Ovary (tissue), 3 donors: ENCODE measurements at regions not wholly inside any gene's neighbourhood (a gene's known extent, or its start where the extent isn't known, plus 50 kb on each side); places are given as distances from the start of the nearest gene placed in this dataset.

Source experiments
- CTCF ChIP-seq, 3 donors: fragments of 450-650 bp in 2 of 3; fragments of 200-600 bp in 1 of 3; IDR thresholded peaks; one replicate each; pipeline versions ENCODE4 v1.5.1 to v1.8.0; 2016 to 2022; ENCODE audit warnings: antibody characterized with exemption in 3 of 3, mild to moderate bottlenecking in 1 of 3
- POLR2A ChIP-seq: fragments of 450-650 bp; IDR thresholded peaks from one replicate; pipeline ENCODE4 v1.6.1; 2017; ENCODE audit warnings: antibody characterized with exemption, mild to moderate bottlenecking, moderate library complexity
- donor health status: DM: no; HTN: no; CAD: no.

GRCh38 chr5:144659634-144660227 lies 489.1 kb downstream of the KCTD16 start:
- TF ChIP-seq CTCF (IDR thresholded peaks at IDR 0.05) (no peak), POLR2A (no peak)
